Gastrocnemius medialis (tissue), 4 donors: ENCODE measurements at regions not wholly inside any gene's neighbourhood (a gene's known extent, or its start where the extent isn't known, plus 50 kb on each side); places are given as distances from the start of the nearest gene placed in this dataset.

Experiments used
- POLR2A ChIP-seq, 2 donors: fragments of 450-650 bp; IDR thresholded peaks; one replicate each; pipeline ENCODE4 v1.6.1; 2017; ENCODE audit warnings: antibody characterized with exemption in 2 of 2, mild to moderate bottlenecking in 2 of 2, moderate library complexity in 2 of 2
- TF ChIP-seq, protein P1 (sequence below), 5 experiments: fragments of 450-650 bp in 3 of 5; fragments of 200-600 bp in 2 of 5; sonication (generic) in 2 of 5; IDR thresholded peaks in 4 of 5; conservative IDR thresholded peaks in 1 of 5; 1 replicate in 4 of 5; 2 replicates in 1 of 5; pipeline ENCODE4 v1.5.1; 2016 to 2019; ENCODE audit warnings: antibody characterized with exemption in 5 of 5, mild to moderate bottlenecking in 3 of 5, moderate library complexity in 3 of 5

DNA sequence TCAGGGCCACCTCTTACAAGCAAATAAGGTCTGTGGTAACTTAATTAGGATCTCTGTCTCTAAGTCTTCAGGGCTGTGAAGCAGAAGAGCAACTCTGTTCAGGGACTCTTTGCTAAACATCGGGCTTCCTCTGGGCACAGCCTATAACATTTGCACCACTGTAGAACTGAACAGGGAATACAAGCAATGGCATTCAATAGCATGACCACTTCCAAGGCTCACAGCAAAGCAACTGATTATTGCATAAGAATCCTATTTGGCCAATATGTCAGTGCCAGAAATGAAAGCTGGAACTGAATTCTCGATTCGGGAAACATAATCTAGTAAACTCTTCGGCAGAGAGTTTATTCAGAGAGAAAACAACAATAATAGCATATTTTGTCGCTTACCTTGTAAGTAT lies 92.2 kb upstream of the AMZ2 start:
- TF ChIP-seq POLR2A (IDR thresholded peaks at IDR 0.05), result no peak
- TF ChIP-seq, protein P1, sequence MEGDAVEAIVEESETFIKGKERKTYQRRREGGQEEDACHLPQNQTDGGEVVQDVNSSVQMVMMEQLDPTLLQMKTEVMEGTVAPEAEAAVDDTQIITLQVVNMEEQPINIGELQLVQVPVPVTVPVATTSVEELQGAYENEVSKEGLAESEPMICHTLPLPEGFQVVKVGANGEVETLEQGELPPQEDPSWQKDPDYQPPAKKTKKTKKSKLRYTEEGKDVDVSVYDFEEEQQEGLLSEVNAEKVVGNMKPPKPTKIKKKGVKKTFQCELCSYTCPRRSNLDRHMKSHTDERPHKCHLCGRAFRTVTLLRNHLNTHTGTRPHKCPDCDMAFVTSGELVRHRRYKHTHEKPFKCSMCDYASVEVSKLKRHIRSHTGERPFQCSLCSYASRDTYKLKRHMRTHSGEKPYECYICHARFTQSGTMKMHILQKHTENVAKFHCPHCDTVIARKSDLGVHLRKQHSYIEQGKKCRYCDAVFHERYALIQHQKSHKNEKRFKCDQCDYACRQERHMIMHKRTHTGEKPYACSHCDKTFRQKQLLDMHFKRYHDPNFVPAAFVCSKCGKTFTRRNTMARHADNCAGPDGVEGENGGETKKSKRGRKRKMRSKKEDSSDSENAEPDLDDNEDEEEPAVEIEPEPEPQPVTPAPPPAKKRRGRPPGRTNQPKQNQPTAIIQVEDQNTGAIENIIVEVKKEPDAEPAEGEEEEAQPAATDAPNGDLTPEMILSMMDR (IDR thresholded peaks at IDR 0.05 in 4 of 5, conservative IDR thresholded peaks at IDR 0.05 in 1 of 5), result no peak
